ENCODE measurements at regions not wholly inside any gene's neighbourhood (a gene's known extent, or its start where the extent isn't known, plus 50 kb on each side); places are given as distances from the start of the nearest gene placed in this dataset.
"Not testable (repeated sequence)": the region's sequence is repeated elsewhere in the genome, so short reads cannot be mapped to it uniquely, and the experiment has no call there.

- DNase-seq: no peak
Observed at GRCh38 chr2:21194147-21194546, 70.4 kb downstream of the TDRD15 start.

GRCh38 chr2:21194858-21195271 lies 71.1 kb downstream of the TDRD15 start:
- peak in 4 of 51 donors; percentile 4 to 26 (median 6) for DNase-seq

GRCh38 chr2:21195326-21195725 lies 71.6 kb downstream of the TDRD15 start:
- DNase-seq: no peak

GRCh38 chr2:21198637-21199036 lies 74.9 kb downstream of the TDRD15 start:
- DNase-seq: no peak

- DNase-seq: no peak
Observed at GRCh38 chr2:21203976-21204375, 80.2 kb downstream of the TDRD15 start.

GRCh38 chr2:21214085-21214484 lies 90.3 kb downstream of the TDRD15 start:
- not testable (repeated sequence) for DNase-seq

GRCh38 chr2:21217442-21217841 lies 93.7 kb downstream of the TDRD15 start:
- no peak for DNase-seq

GRCh38 chr2:21220930-21221329 lies 97.2 kb downstream of the TDRD15 start:
- DNase-seq: no peak

GRCh38 chr2:21223618-21224017 lies 99.8 kb downstream of the TDRD15 start:
- no peak for DNase-seq

- no peak for DNase-seq
Observed at GRCh38 chr2:21228041-21228895, 104.5 kb downstream of the TDRD15 start.

GRCh38 chr2:21229302-21229701 lies 105.5 kb downstream of the TDRD15 start:
- no peak for DNase-seq

GRCh38 chr2:21230140-21230539 lies 106.4 kb downstream of the TDRD15 start:
- no peak for DNase-seq

GRCh38 chr2:21231985-21232384 lies 108.2 kb downstream of the TDRD15 start:
- no peak for DNase-seq

- DNase-seq: no peak
Observed at GRCh38 chr2:21233194-21233593, 109.4 kb downstream of the TDRD15 start.

- DNase-seq: no peak
Observed at GRCh38 chr2:21234001-21234400, 110.2 kb downstream of the TDRD15 start.

- no peak for DNase-seq
Observed at GRCh38 chr2:21234464-21235120, 110.8 kb downstream of the TDRD15 start.

- DNase-seq: not testable (repeated sequence)
Observed at GRCh38 chr2:21239749-21240148, 116.0 kb downstream of the TDRD15 start.

GRCh38 chr2:21244161-21244560 lies 120.4 kb downstream of the TDRD15 start:
- no peak for DNase-seq

- DNase-seq: no peak
Observed at GRCh38 chr2:21245565-21245964, 121.8 kb downstream of the TDRD15 start.

- DNase-seq: no peak
Observed at GRCh38 chr2:21249367-21249766, 125.6 kb downstream of the TDRD15 start.

- no peak for DNase-seq
Observed at GRCh38 chr2:21250673-21251072, 126.9 kb downstream of the TDRD15 start.

GRCh38 chr2:21251216-21251980 lies 127.6 kb downstream of the TDRD15 start:
- DNase-seq: no peak

Data from hypothalamus (tissue), 51 donors.